ENCODE measurements at regions not wholly inside any gene's neighbourhood (a gene's known extent, or its start where the extent isn't known, plus 50 kb on each side); places are given as distances from the start of the nearest gene placed in this dataset.

GRCh38 chr13:72637561-72637960 is 89.9 kb downstream of the MZT1 start:
- no peak for DNase-seq (ENCODE audit: low spot score)
- no peak overlapping the region for H3K18ac ChIP-seq (ENCODE audit: low read length)
- no peak overlapping the region for H3K27ac ChIP-seq (replicated peaks; ENCODE audit: low read length)
- no peak overlapping the region for H3K14ac ChIP-seq (ENCODE audit: low read length)
- peaks cover 0 to 9% of the 10 kb centered on the region in 2 donors for H3K4me1 ChIP-seq (ENCODE audit: control insufficient read depth in 2 of 2, insufficient read depth in 1 of 2, low read depth in 1 of 2, low read length in 2 of 2)
- no peak overlapping the region for H2BK5ac ChIP-seq (ENCODE audit: low read length)
- no peak overlapping the region for H4K8ac ChIP-seq (ENCODE audit: low read depth, low read length)
- WGBS, 2 donors (ENCODE audit: extremely low coverage in 2 of 2, insufficient read length in 2 of 2, insufficient replicate concordance in 1 of 2), result no CpG with 5 or more reads among the region's 4 CpGs
- H4K91ac ChIP-seq (ENCODE audit: low read depth, low read length, poor library complexity), result no peak overlapping the region
- H3K23ac ChIP-seq (ENCODE audit: low read depth, low read length, poor library complexity), result no peak overlapping the region
- H3K27me3 ChIP-seq (ENCODE audit: control insufficient read depth in 3 of 3, insufficient read depth in 3 of 3, low read depth in 1 of 3, low read length in 3 of 3), result no peaks in the 10 kb centered on the region
- H2AK5ac ChIP-seq (ENCODE audit: low read depth, low read length), result no peak overlapping the region
- H3K4me3 ChIP-seq (ENCODE audit: low read length in 2 of 2), result no peak overlapping the region
- no peaks in the 10 kb centered on the region for H3K79me1 ChIP-seq (ENCODE audit: low read depth, low read length)
- no peaks in the 10 kb centered on the region for H3K36me3 ChIP-seq (replicated peaks in 1 of 2; ENCODE audit: control insufficient read depth in 2 of 2, insufficient read depth in 2 of 2, low read length in 2 of 2)
- H2BK15ac ChIP-seq (ENCODE audit: low read length), result no peak overlapping the region
- H3K9me3 ChIP-seq (replicated peaks in 1 of 2; ENCODE audit: control insufficient read depth in 2 of 2, insufficient read depth in 1 of 2, low read depth in 1 of 2, low read length in 2 of 2), result no peaks in the 10 kb centered on the region
- H3K4ac ChIP-seq (ENCODE audit: low read length), result no peak overlapping the region
- H3K4me2 ChIP-seq (ENCODE audit: insufficient read depth, low read length, poor library complexity, severe bottlenecking), result no peak overlapping the region
- no peak overlapping the region for H3K9ac ChIP-seq (ENCODE audit: low read depth, low read length, poor library complexity)
- H2BK12ac ChIP-seq (ENCODE audit: low read length), result no peak overlapping the region
- H2AFZ ChIP-seq (ENCODE audit: low read length), result peak overlapping the region; percentile 45
- no peak overlapping the region for H2BK120ac ChIP-seq (ENCODE audit: low read depth, low read length)

- no peaks in the 10 kb centered on the region for H3K36me3 ChIP-seq (replicated peaks in 1 of 2; ENCODE audit: control insufficient read depth in 2 of 2, insufficient read depth in 2 of 2, low read length in 2 of 2)
- H2AFZ ChIP-seq (ENCODE audit: low read length), result no peak overlapping the region
- no peak overlapping the region for H2BK120ac ChIP-seq (ENCODE audit: low read depth, low read length)
- no peak overlapping the region for H2BK12ac ChIP-seq (ENCODE audit: low read length)
- no peak for DNase-seq (ENCODE audit: low spot score)
- peaks cover 0 to 9% of the 10 kb centered on the region in 2 donors for H3K4me1 ChIP-seq (ENCODE audit: control insufficient read depth in 2 of 2, insufficient read depth in 1 of 2, low read depth in 1 of 2, low read length in 2 of 2)
- H3K9me3 ChIP-seq (replicated peaks in 1 of 2; ENCODE audit: control insufficient read depth in 2 of 2, insufficient read depth in 1 of 2, low read depth in 1 of 2, low read length in 2 of 2), result no peaks in the 10 kb centered on the region
- no peak overlapping the region for H3K4ac ChIP-seq (ENCODE audit: low read length)
- no peak overlapping the region for H3K14ac ChIP-seq (ENCODE audit: low read length)
- no peak overlapping the region for H4K8ac ChIP-seq (ENCODE audit: low read depth, low read length)
- no peak overlapping the region for H3K23ac ChIP-seq (ENCODE audit: low read depth, low read length, poor library complexity)
- no CpG with 5 or more reads among the region's 1 CpG for WGBS, 2 donors (ENCODE audit: extremely low coverage in 2 of 2, insufficient read length in 2 of 2, insufficient replicate concordance in 1 of 2)
- no peak overlapping the region for H2BK15ac ChIP-seq (ENCODE audit: low read length)
- no peak overlapping the region for H4K91ac ChIP-seq (ENCODE audit: low read depth, low read length, poor library complexity)
- H3K27ac ChIP-seq (replicated peaks; ENCODE audit: low read length), result no peak overlapping the region
- no peaks in the 10 kb centered on the region for H3K79me1 ChIP-seq (ENCODE audit: low read depth, low read length)
- no peak overlapping the region for H3K4me3 ChIP-seq (ENCODE audit: low read length in 2 of 2)
- H3K27me3 ChIP-seq (ENCODE audit: control insufficient read depth in 3 of 3, insufficient read depth in 3 of 3, low read depth in 1 of 3, low read length in 3 of 3), result no peaks in the 10 kb centered on the region
- H2AK5ac ChIP-seq (ENCODE audit: low read depth, low read length), result no peak overlapping the region
- no peak overlapping the region for H2BK5ac ChIP-seq (ENCODE audit: low read length)
- H3K4me2 ChIP-seq (ENCODE audit: insufficient read depth, low read length, poor library complexity, severe bottlenecking), result no peak overlapping the region
- no peak overlapping the region for H3K9ac ChIP-seq (ENCODE audit: low read depth, low read length, poor library complexity)
- H3K18ac ChIP-seq (ENCODE audit: low read length), result no peak overlapping the region
Measured at GRCh38 chr13:72634859-72635258, 92.6 kb downstream of the MZT1 start.

GRCh38 chr13:72622546-72622945 is 104.9 kb downstream of the MZT1 start:
- H3K4me3 ChIP-seq (ENCODE audit: low read length in 2 of 2), result no peak overlapping the region

GRCh38 chr13:72620874-72621273 is 106.6 kb downstream of the MZT1 start:
- H2AFZ ChIP-seq (ENCODE audit: low read length), result peak overlapping the region; percentile 38
- H2BK15ac ChIP-seq (ENCODE audit: low read length), result no peak overlapping the region
- no peak overlapping the region for H3K18ac ChIP-seq (ENCODE audit: low read length)
- H2AK5ac ChIP-seq (ENCODE audit: low read depth, low read length), result no peak overlapping the region
- no peak overlapping the region for H4K8ac ChIP-seq (ENCODE audit: low read depth, low read length)
- no peaks in the 10 kb centered on the region for H3K79me1 ChIP-seq (ENCODE audit: low read depth, low read length)
- no peak overlapping the region for H3K4me3 ChIP-seq (ENCODE audit: low read length in 2 of 2)
- no peak overlapping the region for H2BK5ac ChIP-seq (ENCODE audit: low read length)
- WGBS, 2 donors (ENCODE audit: extremely low coverage in 2 of 2, insufficient read length in 2 of 2, insufficient replicate concordance in 1 of 2), result no CpG with 5 or more reads among the region's 2 CpGs
- H3K9me3 ChIP-seq (replicated peaks in 1 of 2; ENCODE audit: control insufficient read depth in 2 of 2, insufficient read depth in 1 of 2, low read depth in 1 of 2, low read length in 2 of 2), result no peaks in the 10 kb centered on the region
- no peak overlapping the region for H3K4ac ChIP-seq (ENCODE audit: low read length)
- H3K4me1 ChIP-seq (ENCODE audit: control insufficient read depth in 2 of 2, insufficient read depth in 1 of 2, low read depth in 1 of 2, low read length in 2 of 2), result peaks cover 0 to 2% of the 10 kb centered on the region in 2 donors
- no peak overlapping the region for H4K91ac ChIP-seq (ENCODE audit: low read depth, low read length, poor library complexity)
- no peak overlapping the region for H3K27ac ChIP-seq (replicated peaks; ENCODE audit: low read length)
- H3K14ac ChIP-seq (ENCODE audit: low read length), result no peak overlapping the region
- no peaks in the 10 kb centered on the region for H3K27me3 ChIP-seq (ENCODE audit: control insufficient read depth in 3 of 3, insufficient read depth in 3 of 3, low read depth in 1 of 3, low read length in 3 of 3)
- H3K36me3 ChIP-seq (replicated peaks in 1 of 2; ENCODE audit: control insufficient read depth in 2 of 2, insufficient read depth in 2 of 2, low read length in 2 of 2), result no peaks in the 10 kb centered on the region
- no peak overlapping the region for H3K23ac ChIP-seq (ENCODE audit: low read depth, low read length, poor library complexity)
- H3K9ac ChIP-seq (ENCODE audit: low read depth, low read length, poor library complexity), result no peak overlapping the region
- no peak overlapping the region for H2BK12ac ChIP-seq (ENCODE audit: low read length)
- no peak overlapping the region for H2BK120ac ChIP-seq (ENCODE audit: low read depth, low read length)
- H3K4me2 ChIP-seq (ENCODE audit: insufficient read depth, low read length, poor library complexity, severe bottlenecking), result no peak overlapping the region
- no peak for DNase-seq (ENCODE audit: low spot score)

More at GRCh38 chr13:72622546-72622945, 104.9 kb downstream of the MZT1 start:
- Histone ChIP-seq H2AK5ac (ENCODE audit: low read depth, low read length) (no peak overlapping the region), H2BK12ac (ENCODE audit: low read length) (no peak overlapping the region), H4K8ac (ENCODE audit: low read depth, low read length) (no peak overlapping the region), H3K79me1 (ENCODE audit: low read depth, low read length) (no peaks in the 10 kb centered on the region), H3K4me1 (ENCODE audit: control insufficient read depth in 2 of 2, insufficient read depth in 1 of 2, low read depth in 1 of 2, low read length in 2 of 2) (peaks cover 0 to 2% of the 10 kb centered on the region in 2 donors), H4K91ac (ENCODE audit: low read depth, low read length, poor library complexity) (no peak overlapping the region), H2AFZ (ENCODE audit: low read length) (no peak overlapping the region), H3K27me3 (ENCODE audit: control insufficient read depth in 3 of 3, insufficient read depth in 3 of 3, low read depth in 1 of 3, low read length in 3 of 3) (no peaks in the 10 kb centered on the region), H3K4me2 (ENCODE audit: insufficient read depth, low read length, poor library complexity, severe bottlenecking) (no peak overlapping the region), H3K4ac (ENCODE audit: low read length) (no peak overlapping the region), H2BK5ac (ENCODE audit: low read length) (no peak overlapping the region), H3K14ac (ENCODE audit: low read length) (no peak overlapping the region), H2BK15ac (ENCODE audit: low read length) (no peak overlapping the region), H3K18ac (ENCODE audit: low read length) (no peak overlapping the region), H3K9me3 (replicated peaks in 1 of 2; ENCODE audit: control insufficient read depth in 2 of 2, insufficient read depth in 1 of 2, low read depth in 1 of 2, low read length in 2 of 2) (no peaks in the 10 kb centered on the region), H3K23ac (ENCODE audit: low read depth, low read length, poor library complexity) (no peak overlapping the region), H2BK120ac (ENCODE audit: low read depth, low read length) (no peak overlapping the region), H3K9ac (ENCODE audit: low read depth, low read length, poor library complexity) (no peak overlapping the region), H3K27ac (replicated peaks; ENCODE audit: low read length) (no peak overlapping the region), H3K36me3 (replicated peaks in 1 of 2; ENCODE audit: control insufficient read depth in 2 of 2, insufficient read depth in 2 of 2, low read length in 2 of 2) (no peaks in the 10 kb centered on the region)
- DNase-seq (ENCODE audit: low spot score), result no peak
- WGBS, 2 donors (ENCODE audit: extremely low coverage in 2 of 2, insufficient read length in 2 of 2, insufficient replicate concordance in 1 of 2), result no CpG with 5 or more reads among the region's 2 CpGs

Data from neuronal stem cell (in vitro differentiated cells).